Tibial artery (tissue), 4 donors: ENCODE measurements at regions not wholly inside any gene's neighbourhood (a gene's known extent, or its start where the extent isn't known, plus 50 kb on each side); places are given as distances from the start of the nearest gene placed in this dataset.

Source experiments
- DNase-seq, 2 donors: peaks; one replicate each; pipeline ENCODE4 v3.0.0-alpha.2; 2019
- H3K27ac ChIP-seq, 2 donors: fragments of 200-600 bp; sonication (generic) in 1 of 2; 1 replicate in 1 of 2; 2 replicates in 1 of 2; pipeline ENCODE4 v1.5.1; 2018 to 2019; ENCODE audit warnings: mild to moderate bottlenecking in 1 of 2
- H3K27me3 ChIP-seq, 2 donors: fragments of 200-600 bp; sonication (generic) in 1 of 2; one replicate each; pipeline versions ENCODE4 v1.5.1 to v1.6.0; 2016 to 2019
- H3K36me3 ChIP-seq, 3 donors: fragments of 200-600 bp; sonication (generic) in 2 of 3; one replicate each; pipeline ENCODE4 v1.5.1; 2016 to 2019; ENCODE audit warnings: mild to moderate bottlenecking in 2 of 3
- H3K4me1 ChIP-seq, 4 donors: fragments of 200-600 bp; sonication (generic) in 2 of 4; 1 replicate in 3 of 4; 2 replicates in 1 of 4; pipeline ENCODE4 v1.5.1; 2016 to 2019
- H3K4me3 ChIP-seq, 2 donors: fragments of 200-600 bp; sonication (generic) in 1 of 2; 1 replicate in 1 of 2; 2 replicates in 1 of 2; pipeline ENCODE4 v1.5.1; 2018 to 2019; ENCODE audit warnings: mild to moderate bottlenecking in 2 of 2
- H3K9me3 ChIP-seq, 3 donors: fragments of 200-600 bp; sonication (generic) in 1 of 3; one replicate each; pipeline ENCODE4 v1.5.1; 2016 to 2019
- CTCF ChIP-seq, 2 experiments: fragments of 200-600 bp in 1 of 2; fragments of 450-650 bp in 1 of 2; IDR thresholded peaks; one replicate each; pipeline ENCODE4 v1.5.1; 2017 to 2019; ENCODE audit warnings: antibody characterized with exemption in 2 of 2, mild to moderate bottlenecking in 1 of 2, moderate library complexity in 1 of 2
- intact Hi-C: fragments of 100-400 bp; cut with DNase I; formaldehyde crosslinking; loops from one replicate; pipeline ENCODE4 v1.15.0; 2023; ENCODE audit warnings: low total_unique reads

- peak in 1 of 2 donors; percentile 5 for DNase-seq
- no peaks in the 10 kb centered on the region for H3K4me1 ChIP-seq
- no peak overlapping the region for H3K4me3 ChIP-seq
- H3K27me3 ChIP-seq = peaks cover 0 to 5% of the 10 kb centered on the region in 2 donors
- intact Hi-C loops = no loop called here
- H3K27ac ChIP-seq = no peak overlapping the region
- no peaks in the 10 kb centered on the region for H3K36me3 ChIP-seq
- H3K9me3 ChIP-seq = no peaks in the 10 kb centered on the region
- no peak for TF ChIP-seq CTCF (IDR thresholded peaks at IDR 0.05)
Measured at GRCh38 chr5:133839721-133840120, 128.7 kb downstream of the C5orf15 start.

- H3K27me3 ChIP-seq = peaks cover 0 to 5% of the 10 kb centered on the region in 2 donors
- no peaks in the 10 kb centered on the region for H3K4me1 ChIP-seq
- no peaks in the 10 kb centered on the region for H3K9me3 ChIP-seq
- TF ChIP-seq CTCF (IDR thresholded peaks at IDR 0.05) = no peak
- H3K4me3 ChIP-seq = no peak overlapping the region
- H3K36me3 ChIP-seq = no peaks in the 10 kb centered on the region
- H3K27ac ChIP-seq = no peak overlapping the region
- intact Hi-C loops = no loop called here
- peak in 1 of 2 donors; percentile 1 for DNase-seq
Measured at GRCh38 chr5:133839090-133839489, 129.3 kb downstream of the C5orf15 start.

GRCh38 chr5:133838286-133838685 lies 130.1 kb downstream of the C5orf15 start:
- Histone ChIP-seq H3K27ac (no peak overlapping the region), H3K4me1 (no peaks in the 10 kb centered on the region), H3K4me3 (no peak overlapping the region), H3K36me3 (no peaks in the 10 kb centered on the region), H3K9me3 (no peaks in the 10 kb centered on the region), H3K27me3 (peaks cover 0 to 5% of the 10 kb centered on the region in 2 donors)
- intact Hi-C loops = no loop called here
- peak in 1 of 2 donors; percentile 10 for DNase-seq
- no peak for TF ChIP-seq CTCF (IDR thresholded peaks at IDR 0.05)

GRCh38 chr5:133831491-133832224 lies 136.8 kb downstream of the C5orf15 start:
- Histone ChIP-seq H3K36me3 (no peaks in the 10 kb centered on the region), H3K27ac (no peak overlapping the region), H3K27me3 (peaks cover 0 to 5% of the 10 kb centered on the region in 2 donors), H3K4me1 (no peaks in the 10 kb centered on the region), H3K4me3 (no peak overlapping the region), H3K9me3 (no peaks in the 10 kb centered on the region)
- intact Hi-C loops = no loop called here
- no peak for TF ChIP-seq CTCF (IDR thresholded peaks at IDR 0.05)
- DNase-seq = peak in 1 of 2 donors; percentile 37

- no peaks in the 10 kb centered on the region for H3K9me3 ChIP-seq
- intact Hi-C loops = no loop called here
- H3K4me1 ChIP-seq = no peaks in the 10 kb centered on the region
- no peak for TF ChIP-seq CTCF (IDR thresholded peaks at IDR 0.05)
- peak in 1 of 2 donors; percentile 32 for DNase-seq
- H3K36me3 ChIP-seq = no peaks in the 10 kb centered on the region
- no peak overlapping the region for H3K4me3 ChIP-seq
- H3K27ac ChIP-seq = no peak overlapping the region
- H3K27me3 ChIP-seq = peaks cover 0 to 5% of the 10 kb centered on the region in 2 donors
Measured at GRCh38 chr5:133830911-133831310, 137.5 kb downstream of the C5orf15 start.
